Jurkat, Clone E6-1 (cell line): ENCODE measurements at regions not wholly inside any gene's neighbourhood (a gene's known extent, or its start where the extent isn't known, plus 50 kb on each side); places are given as distances from the start of the nearest gene placed in this dataset.

ENCODE experiments used
- DNase-seq: peaks from one replicate; pipeline ENCODE4 v3.0.0-alpha.2; 2011; ENCODE audit warnings: low read depth, low spot score
- H3K4me3 ChIP-seq: 2 replicates; pipeline ENCODE4 v1.5.1; 2011; ENCODE audit warnings: mild to moderate bottlenecking, low read length, control low read depth, moderate library complexity

GRCh38 chr4:98773638-98774037 is 115.2 kb upstream of the TSPAN5 start:
- no peak for DNase-seq
- no peak overlapping the region for H3K4me3 ChIP-seq

- no peak overlapping the region for H3K4me3 ChIP-seq
- no peak for DNase-seq
Measured at GRCh38 chr4:98771959-98772632, 113.7 kb upstream of the TSPAN5 start.

GRCh38 chr4:98765771-98766170 is 107.4 kb upstream of the TSPAN5 start:
- no peak overlapping the region for H3K4me3 ChIP-seq
- DNase-seq = no peak

GRCh38 chr4:98758182-98758581 is 99.8 kb upstream of the TSPAN5 start:
- no peak overlapping the region for H3K4me3 ChIP-seq
- DNase-seq = no peak

GRCh38 chr4:98754736-98755135 is 96.3 kb upstream of the TSPAN5 start:
- no peak overlapping the region for H3K4me3 ChIP-seq
- DNase-seq = no peak

GRCh38 chr4:98749206-98749605 is 90.8 kb upstream of the TSPAN5 start:
- no peak overlapping the region for H3K4me3 ChIP-seq
- no peak for DNase-seq

GRCh38 chr4:98748609-98749008 is 90.2 kb upstream of the TSPAN5 start:
- H3K4me3 ChIP-seq = no peak overlapping the region
- no peak for DNase-seq

- no peak overlapping the region for H3K4me3 ChIP-seq
- DNase-seq = no peak
Measured at GRCh38 chr4:98747393-98748091, 89.1 kb upstream of the TSPAN5 start.

GRCh38 chr4:98746936-98747335 is 88.5 kb upstream of the TSPAN5 start:
- no peak overlapping the region for H3K4me3 ChIP-seq

GRCh38 chr4:98746530-98746929 is 88.1 kb upstream of the TSPAN5 start:
- DNase-seq = peak; percentile 25
- H3K4me3 ChIP-seq = no peak overlapping the region

More at GRCh38 chr4:98746936-98747335, 88.5 kb upstream of the TSPAN5 start:
- no peak for DNase-seq

- DNase-seq = no peak
- H3K4me3 ChIP-seq = no peak overlapping the region
Measured at GRCh38 chr4:98745366-98745765, 87.0 kb upstream of the TSPAN5 start.

GRCh38 chr4:98744372-98745150 is 86.2 kb upstream of the TSPAN5 start:
- DNase-seq = peak; percentile 8
- H3K4me3 ChIP-seq = no peak overlapping the region

- DNase-seq = no peak
Measured at GRCh38 chr4:98741952-98742351, 83.5 kb upstream of the TSPAN5 start.

GRCh38 chr4:98739751-98740150 is 81.3 kb upstream of the TSPAN5 start:
- DNase-seq = no peak
- no peak overlapping the region for H3K4me3 ChIP-seq

More at GRCh38 chr4:98741952-98742351, 83.5 kb upstream of the TSPAN5 start:
- no peak overlapping the region for H3K4me3 ChIP-seq

- DNase-seq = no peak
- no peak overlapping the region for H3K4me3 ChIP-seq
Measured at GRCh38 chr4:98733601-98734000, 75.2 kb upstream of the TSPAN5 start.

- DNase-seq = no peak
- H3K4me3 ChIP-seq = no peak overlapping the region
Measured at GRCh38 chr4:98728871-98729270, 70.5 kb upstream of the TSPAN5 start.

- peak; percentile 19 for DNase-seq
- H3K4me3 ChIP-seq = no peak overlapping the region
Measured at GRCh38 chr4:98728433-98728832, 70.0 kb upstream of the TSPAN5 start.

GRCh38 chr4:98722000-98722399 is 63.6 kb upstream of the TSPAN5 start:
- H3K4me3 ChIP-seq = no peak overlapping the region
- no peak for DNase-seq

- H3K4me3 ChIP-seq = no peak overlapping the region
- DNase-seq = no peak
Measured at GRCh38 chr4:98720871-98721480, 62.6 kb upstream of the TSPAN5 start.

- DNase-seq = no peak
Measured at GRCh38 chr4:98716796-98717195, 58.4 kb upstream of the TSPAN5 start.

More at GRCh38 chr4:98716796-98717195, 58.4 kb upstream of the TSPAN5 start:
- no peak overlapping the region for H3K4me3 ChIP-seq
